ENCODE measurements at regions not wholly inside any gene's neighbourhood (a gene's known extent, or its start where the extent isn't known, plus 50 kb on each side); places are given as distances from the start of the nearest gene placed in this dataset.

DNA sequence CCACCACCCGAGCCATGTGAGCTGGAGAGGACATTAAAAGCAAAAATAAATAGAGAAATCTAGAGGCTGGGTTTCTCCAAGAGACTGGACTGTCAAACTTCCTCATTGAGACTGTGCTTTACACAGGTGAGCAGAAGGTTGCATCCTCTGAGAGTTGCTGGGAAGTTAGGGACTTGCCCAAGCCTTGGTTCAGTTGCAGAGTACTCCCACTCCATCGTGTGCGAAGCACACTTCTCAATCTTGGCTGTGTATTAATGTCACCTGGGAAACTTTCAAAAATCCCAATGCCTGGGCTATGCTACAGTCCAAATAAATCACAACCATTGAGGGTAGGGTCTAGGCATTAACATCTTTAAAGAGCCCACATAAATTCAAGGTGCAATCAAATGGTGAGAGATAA, 89.2 kb downstream of the ZNF330 start:
- TF ChIP-seq RNF2 (IDR thresholded peaks at IDR 0.05; ENCODE audit: borderline replicate concordance, low read depth) (no peak), KDM5A (IDR thresholded peaks at IDR 0.05) (no peak), EHF (CRISPR knock-in tag; IDR thresholded peaks at IDR 0.05) (no peak), CHD4 (IDR thresholded peaks at IDR 0.05; ENCODE audit: borderline replicate concordance) (no peak), NR3C1 (IDR thresholded peaks at IDR 0.05) (no peak), TP53 (CRISPR knock-in tag; IDR thresholded peaks at IDR 0.05) (no peak), EP300 (IDR thresholded peaks at IDR 0.05) (no peak), ZNF302 (CRISPR knock-in tag; IDR thresholded peaks at IDR 0.05) (no peak)
- TF ChIP-seq, protein P1, sequence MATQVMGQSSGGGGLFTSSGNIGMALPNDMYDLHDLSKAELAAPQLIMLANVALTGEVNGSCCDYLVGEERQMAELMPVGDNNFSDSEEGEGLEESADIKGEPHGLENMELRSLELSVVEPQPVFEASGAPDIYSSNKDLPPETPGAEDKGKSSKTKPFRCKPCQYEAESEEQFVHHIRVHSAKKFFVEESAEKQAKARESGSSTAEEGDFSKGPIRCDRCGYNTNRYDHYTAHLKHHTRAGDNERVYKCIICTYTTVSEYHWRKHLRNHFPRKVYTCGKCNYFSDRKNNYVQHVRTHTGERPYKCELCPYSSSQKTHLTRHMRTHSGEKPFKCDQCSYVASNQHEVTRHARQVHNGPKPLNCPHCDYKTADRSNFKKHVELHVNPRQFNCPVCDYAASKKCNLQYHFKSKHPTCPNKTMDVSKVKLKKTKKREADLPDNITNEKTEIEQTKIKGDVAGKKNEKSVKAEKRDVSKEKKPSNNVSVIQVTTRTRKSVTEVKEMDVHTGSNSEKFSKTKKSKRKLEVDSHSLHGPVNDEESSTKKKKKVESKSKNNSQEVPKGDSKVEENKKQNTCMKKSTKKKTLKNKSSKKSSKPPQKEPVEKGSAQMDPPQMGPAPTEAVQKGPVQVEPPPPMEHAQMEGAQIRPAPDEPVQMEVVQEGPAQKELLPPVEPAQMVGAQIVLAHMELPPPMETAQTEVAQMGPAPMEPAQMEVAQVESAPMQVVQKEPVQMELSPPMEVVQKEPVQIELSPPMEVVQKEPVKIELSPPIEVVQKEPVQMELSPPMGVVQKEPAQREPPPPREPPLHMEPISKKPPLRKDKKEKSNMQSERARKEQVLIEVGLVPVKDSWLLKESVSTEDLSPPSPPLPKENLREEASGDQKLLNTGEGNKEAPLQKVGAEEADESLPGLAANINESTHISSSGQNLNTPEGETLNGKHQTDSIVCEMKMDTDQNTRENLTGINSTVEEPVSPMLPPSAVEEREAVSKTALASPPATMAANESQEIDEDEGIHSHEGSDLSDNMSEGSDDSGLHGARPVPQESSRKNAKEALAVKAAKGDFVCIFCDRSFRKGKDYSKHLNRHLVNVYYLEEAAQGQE (IDR thresholded peaks at IDR 0.05) = no peak
- TF ChIP-seq, protein P2, sequence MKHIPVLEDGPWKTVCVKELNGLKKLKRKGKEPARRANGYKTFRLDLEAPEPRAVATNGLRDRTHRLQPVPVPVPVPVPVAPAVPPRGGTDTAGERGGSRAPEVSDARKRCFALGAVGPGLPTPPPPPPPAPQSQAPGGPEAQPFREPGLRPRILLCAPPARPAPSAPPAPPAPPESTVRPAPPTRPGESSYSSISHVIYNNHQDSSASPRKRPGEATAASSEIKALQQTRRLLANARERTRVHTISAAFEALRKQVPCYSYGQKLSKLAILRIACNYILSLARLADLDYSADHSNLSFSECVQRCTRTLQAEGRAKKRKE (CRISPR knock-in tag; IDR thresholded peaks at IDR 0.05; ENCODE audit: low read depth) = no peak
- peak overlapping the region in 1 of 2 experiments; percentile 31; a peak in 1 of 6 replicates for H3K27ac ChIP-seq
- ChIA-PET CTCF (no interaction called here), POLR2A (no interaction called here)
- 83% methylated on average over 1 of the region's 3 CpGs for WGBS (ENCODE audit: missing lambda C conversion rate)
- ATAC-seq (no peak), DNase-seq (ENCODE audit: low read depth in 1 of 2, low spot score in 1 of 2) (no peak), FAIRE-seq (no peak)
- no peak overlapping the region for H3K4me3 ChIP-seq
- no peak overlapping the region for H3K4me2 ChIP-seq
- no peaks in the 10 kb centered on the region for H3K9me3 ChIP-seq
- 0 out of 3 replicates have a peak, but pooled peaks cover 4% of the 10 kb centered on the region for H3K4me1 ChIP-seq

DNA sequence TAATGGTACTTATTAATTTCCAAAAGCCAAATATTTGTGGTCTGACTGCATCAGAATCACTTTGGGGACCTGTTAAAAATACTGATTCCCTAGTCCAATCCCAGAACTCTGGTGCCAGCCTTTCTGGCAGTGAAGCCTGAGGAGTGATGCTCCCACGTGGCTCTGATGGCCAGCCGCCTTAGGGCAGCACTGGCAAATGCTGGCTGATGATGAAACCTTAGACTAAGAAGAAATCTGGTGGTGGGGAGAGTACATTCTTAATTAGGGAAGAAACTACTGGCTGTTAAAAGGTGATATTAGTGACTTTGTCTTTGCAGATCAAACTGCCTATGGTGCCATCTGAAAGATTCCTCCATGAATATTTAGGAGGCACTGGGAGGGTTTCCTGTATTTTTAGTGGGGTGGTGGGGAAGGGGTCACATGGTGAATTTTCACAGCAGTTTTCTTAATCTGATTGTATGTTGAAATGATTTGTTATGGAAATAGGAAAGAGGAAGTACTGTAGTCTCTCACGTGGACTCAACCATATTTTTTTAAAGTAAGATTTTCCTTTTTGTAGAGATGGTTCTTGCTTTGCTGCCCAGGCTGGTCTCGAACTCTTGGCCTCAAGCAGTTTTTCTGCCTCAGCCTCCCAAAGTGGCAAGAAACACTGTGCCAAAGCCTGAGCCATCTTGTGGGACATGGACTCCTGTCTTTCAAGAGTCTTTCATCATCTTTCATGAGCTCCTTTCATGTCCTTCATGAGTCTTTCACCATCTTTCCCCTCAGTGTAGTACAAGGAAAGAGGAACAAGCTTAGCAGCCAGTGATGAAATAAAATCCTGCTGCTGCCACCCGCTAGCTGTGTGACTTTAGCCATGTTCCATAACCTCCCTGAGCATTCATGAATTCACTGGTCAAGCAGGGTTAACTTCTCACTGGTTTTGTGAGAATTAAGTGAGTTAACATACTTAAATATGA, 90.8 kb downstream of the ZNF330 start:
- ChIA-PET CTCF (no interaction called here), POLR2A (no interaction called here)
- 79% methylated on average over 3 of the region's 5 CpGs for WGBS (ENCODE audit: missing lambda C conversion rate)
- H3K27ac ChIP-seq = 0 out of 6 replicates have a peak overlapping the region, but pooled peaks of 1 of the 2 experiments have one; percentile 18
- DNase-seq (ENCODE audit: low read depth in 1 of 2, low spot score in 1 of 2) = no peak
- TF ChIP-seq POLR2A (IDR thresholded peaks at IDR 0.05; ENCODE audit: low read length) (no peak), SREBF2 (IDR thresholded peaks at IDR 0.05) (no peak)
- no peak for FAIRE-seq
- no peaks in the 10 kb centered on the region for H3K9me3 ChIP-seq
- no peak for ATAC-seq
- H3K4me3 ChIP-seq = no peak overlapping the region
- no peak overlapping the region for H3K4me2 ChIP-seq
- H3K4me1 ChIP-seq = 0 out of 3 replicates have a peak, but pooled peaks cover 4% of the 10 kb centered on the region

DNA sequence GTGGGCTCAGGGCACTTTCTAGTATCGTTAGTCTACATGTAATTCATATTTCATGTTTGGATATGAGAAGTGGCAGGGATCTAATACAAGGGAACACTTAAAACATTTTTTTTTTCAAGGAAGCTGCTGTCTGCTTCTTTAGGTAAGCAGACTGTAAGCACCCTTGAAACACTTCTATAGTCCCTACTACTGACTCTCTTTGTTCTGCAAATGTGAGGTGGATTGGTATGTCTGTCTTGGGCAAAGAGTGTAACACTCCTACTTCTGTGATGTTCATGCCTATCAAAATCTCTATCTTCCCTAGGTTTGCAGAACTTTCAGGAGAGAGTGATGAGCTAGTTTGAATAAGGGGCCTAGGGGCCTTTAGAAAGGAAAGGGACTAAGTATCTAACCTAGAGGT, 93.9 kb downstream of the ZNF330 start:
- Histone ChIP-seq H3K9me3 (no peaks in the 10 kb centered on the region), H3K4me2 (no peak overlapping the region), H3K4me1 (no peaks in the 10 kb centered on the region), H3K4me3 (no peak overlapping the region), H3K27ac (no peak overlapping the region)
- ATAC-seq = no peak
- FAIRE-seq = no peak
- no peak for DNase-seq (ENCODE audit: low read depth in 1 of 2, low spot score in 1 of 2)
- ChIA-PET CTCF (interaction anchor here (0.8 to 1.2 kb wide), 3 partner anchors 8 to 11 kb away, joined by 3 read pairs; no protein-coding TSS in a partner anchor), POLR2A (no interaction called here)
- TF ChIP-seq POLR2A (IDR thresholded peaks at IDR 0.05; ENCODE audit: low read length) (no peak), CHD2 (IDR thresholded peaks at IDR 0.05; ENCODE audit: low read length, partially characterized antibody) (no peak), KDM5A (IDR thresholded peaks at IDR 0.05) (no peak), FOSB (CRISPR knock-in tag; IDR thresholded peaks at IDR 0.05) (no peak), BHLHE40 (IDR thresholded peaks at IDR 0.05; ENCODE audit: low read depth, low read length) (no peak), ZNF302 (CRISPR knock-in tag; IDR thresholded peaks at IDR 0.05) (no peak), CBX8 (IDR thresholded peaks at IDR 0.05) (no peak), RFX5 (IDR thresholded peaks at IDR 0.05) (no peak), MAZ (IDR thresholded peaks at IDR 0.05; ENCODE audit: borderline replicate concordance, low read depth, low read length) (no peak), CHD4 (IDR thresholded peaks at IDR 0.05; ENCODE audit: borderline replicate concordance) (no peak)
- TF ChIP-seq, protein P3, sequence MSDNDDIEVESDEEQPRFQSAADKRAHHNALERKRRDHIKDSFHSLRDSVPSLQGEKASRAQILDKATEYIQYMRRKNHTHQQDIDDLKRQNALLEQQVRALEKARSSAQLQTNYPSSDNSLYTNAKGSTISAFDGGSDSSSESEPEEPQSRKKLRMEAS (IDR thresholded peaks at IDR 0.05) = no peak
- TF ChIP-seq, protein P4, sequence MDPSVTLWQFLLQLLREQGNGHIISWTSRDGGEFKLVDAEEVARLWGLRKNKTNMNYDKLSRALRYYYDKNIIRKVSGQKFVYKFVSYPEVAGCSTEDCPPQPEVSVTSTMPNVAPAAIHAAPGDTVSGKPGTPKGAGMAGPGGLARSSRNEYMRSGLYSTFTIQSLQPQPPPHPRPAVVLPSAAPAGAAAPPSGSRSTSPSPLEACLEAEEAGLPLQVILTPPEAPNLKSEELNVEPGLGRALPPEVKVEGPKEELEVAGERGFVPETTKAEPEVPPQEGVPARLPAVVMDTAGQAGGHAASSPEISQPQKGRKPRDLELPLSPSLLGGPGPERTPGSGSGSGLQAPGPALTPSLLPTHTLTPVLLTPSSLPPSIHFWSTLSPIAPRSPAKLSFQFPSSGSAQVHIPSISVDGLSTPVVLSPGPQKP (IDR thresholded peaks at IDR 0.05; ENCODE audit: low read depth, low read length) = no peak
- TF ChIP-seq, protein P2 (CRISPR knock-in tag; IDR thresholded peaks at IDR 0.05; ENCODE audit: low read depth) = no peak
- 81% methylated on average over 1 of the region's 1 CpG for WGBS (ENCODE audit: missing lambda C conversion rate)
